Smooth muscle cell (in vitro differentiated cells): ENCODE measurements at regions not wholly inside any gene's neighbourhood (a gene's known extent, or its start where the extent isn't known, plus 50 kb on each side); places are given as distances from the start of the nearest gene placed in this dataset.

Experiments used
- DNase-seq: peaks from one replicate; lab custom pipeline; 2025; ENCODE audit not compliant: unreplicated experiment; lab: John Stamatoyannopoulos, UW
- H2AFZ ChIP-seq: fragments of 200-600 bp; sonication (generic); 2 replicates; pipeline ENCODE4 v1.6.0; 2016; ENCODE audit warnings: antibody characterized with exemption, low read depth, mild to moderate bottlenecking
- H3F3A ChIP-seq: fragments of 200-600 bp; sonication (generic); 2 replicates; pipeline ENCODE4 v1.6.0; 2017; ENCODE audit warnings: antibody characterized with exemption, low read depth
- H3K27ac ChIP-seq: fragments of 200-600 bp; sonication (generic); 2 replicates; pipeline ENCODE4 v1.5.1; 2016; ENCODE audit warnings: low read depth, mild to moderate bottlenecking
- H3K27me3 ChIP-seq: fragments of 200-600 bp; sonication (generic); 2 replicates; pipeline ENCODE4 v1.6.1; 2016; ENCODE audit warnings: low read depth, mild to moderate bottlenecking
- H3K36me3 ChIP-seq: fragments of 200-600 bp; sonication (generic); 2 replicates; pipeline ENCODE4 v1.5.1; 2016; ENCODE audit warnings: low read depth
- H3K4me1 ChIP-seq: fragments of 200-600 bp; sonication (generic); 2 replicates; pipeline ENCODE4 v1.5.1; 2016; ENCODE audit warnings: low read depth
- H3K4me2 ChIP-seq: fragments of 200-600 bp; sonication (generic); 2 replicates; pipeline ENCODE4 v1.6.0; 2016; ENCODE audit warnings: mild to moderate bottlenecking
- H3K4me3 ChIP-seq: fragments of 200-600 bp; sonication (generic); 2 replicates; pipeline ENCODE4 v1.5.1; 2016; ENCODE audit warnings: mild to moderate bottlenecking
- H3K79me2 ChIP-seq: fragments of 200-600 bp; sonication (generic); 2 replicates; pipeline ENCODE4 v1.6.0; 2016; ENCODE audit warnings: low read depth, mild to moderate bottlenecking
- H3K9ac ChIP-seq: fragments of 200-600 bp; sonication (generic); 2 replicates; pipeline ENCODE4 v1.6.0; 2016; ENCODE audit warnings: low read depth
- H3K9me3 ChIP-seq: fragments of 200-600 bp; sonication (generic); replicated peaks from 2 replicates; pipeline ENCODE4 v1.5.1; 2016; ENCODE audit warnings: low read depth
- H4K20me1 ChIP-seq: fragments of 200-600 bp; sonication (generic); 2 replicates; pipeline ENCODE4 v1.6.0; 2016; ENCODE audit warnings: low read depth
- CTCF ChIP-seq: fragments of 200-600 bp; sonication (generic); IDR thresholded peaks from 2 replicates; pipeline ENCODE4 v1.5.1; 2017; ENCODE audit warnings: borderline replicate concordance, mild to moderate bottlenecking, antibody characterized with exemption; ENCODE audit not compliant: insufficient read depth, poor library complexity, severe bottlenecking
- WGBS: methylation state at CpG from one replicate; pipeline ENCODE4 v1.1.7; 2016; ENCODE audit warnings: low lambda C conversion rate; 5-methylcytosine and 5-hydroxymethylcytosine counted together

- Histone ChIP-seq H3K9ac (no peak overlapping the region), H3F3A (peaks cover 7% of the 10 kb centered on the region), H3K4me3 (no peak overlapping the region), H3K4me2 (no peak overlapping the region), H4K20me1 (no peaks in the 10 kb centered on the region), H3K36me3 (no peaks in the 10 kb centered on the region), H3K79me2 (no peaks in the 10 kb centered on the region), H2AFZ (no peak overlapping the region), H3K27ac (no peak overlapping the region), H3K27me3 (no peaks in the 10 kb centered on the region), H3K9me3 (no peaks in the 10 kb centered on the region), H3K4me1 (peaks cover 9% of the 10 kb centered on the region)
- TF ChIP-seq CTCF: no peak
- 89% methylated on average over 8 of the region's 8 CpGs for WGBS
- DNase-seq: no peak
Measured at GRCh38 chr5:168188182-168188581, 103.3 kb upstream of the WWC1 start.

GRCh38 chr5:168192120-168192519, 99.3 kb upstream of the WWC1 start:
- TF ChIP-seq CTCF: no peak
- no peak overlapping the region for H3K4me2 ChIP-seq
- WGBS: 82% methylated on average over 4 of the region's 4 CpGs

GRCh38 chr5:168193493-168194250, 97.8 kb upstream of the WWC1 start:
- H3K79me2 ChIP-seq: no peaks in the 10 kb centered on the region
- WGBS: 67% methylated on average over 9 of the region's 9 CpGs
- no peak for TF ChIP-seq CTCF
- no peak for DNase-seq
- no peaks in the 10 kb centered on the region for H3K27me3 ChIP-seq
- peak overlapping the region; percentile 51 for H3K4me2 ChIP-seq
- H2AFZ ChIP-seq: no peak overlapping the region
- no peaks in the 10 kb centered on the region for H3F3A ChIP-seq
- no peaks in the 10 kb centered on the region for H4K20me1 ChIP-seq
- H3K4me1 ChIP-seq: peaks cover 14% of the 10 kb centered on the region
- no peak overlapping the region for H3K27ac ChIP-seq
- no peak overlapping the region for H3K4me3 ChIP-seq
- no peaks in the 10 kb centered on the region for H3K9me3 ChIP-seq
- no peaks in the 10 kb centered on the region for H3K36me3 ChIP-seq
- H3K9ac ChIP-seq: no peak overlapping the region

More at GRCh38 chr5:168192120-168192519, 99.3 kb upstream of the WWC1 start:
- H3K36me3 ChIP-seq: no peaks in the 10 kb centered on the region
- H3K9me3 ChIP-seq: no peaks in the 10 kb centered on the region
- H4K20me1 ChIP-seq: no peaks in the 10 kb centered on the region
- peaks cover 14% of the 10 kb centered on the region for H3K4me1 ChIP-seq
- no peaks in the 10 kb centered on the region for H3K27me3 ChIP-seq
- no peak overlapping the region for H3K9ac ChIP-seq
- no peak for DNase-seq
- no peak overlapping the region for H3K27ac ChIP-seq
- no peak overlapping the region for H2AFZ ChIP-seq
- no peak overlapping the region for H3K4me3 ChIP-seq
- H3K79me2 ChIP-seq: no peaks in the 10 kb centered on the region
- peaks cover 4% of the 10 kb centered on the region for H3F3A ChIP-seq

GRCh38 chr5:168195110-168195509, 96.3 kb upstream of the WWC1 start:
- H3K79me2 ChIP-seq: no peaks in the 10 kb centered on the region
- no peaks in the 10 kb centered on the region for H3K27me3 ChIP-seq
- H3K27ac ChIP-seq: no peak overlapping the region
- H3K4me2 ChIP-seq: no peak overlapping the region
- TF ChIP-seq CTCF: no peak
- H4K20me1 ChIP-seq: no peaks in the 10 kb centered on the region
- no peaks in the 10 kb centered on the region for H3K9me3 ChIP-seq
- WGBS: 93% methylated on average over 9 of the region's 9 CpGs
- no peak overlapping the region for H2AFZ ChIP-seq
- H3K36me3 ChIP-seq: no peaks in the 10 kb centered on the region
- H3K4me1 ChIP-seq: peaks cover 14% of the 10 kb centered on the region
- no peak for DNase-seq
- no peaks in the 10 kb centered on the region for H3F3A ChIP-seq
- no peak overlapping the region for H3K4me3 ChIP-seq
- H3K9ac ChIP-seq: no peak overlapping the region
